22Rv1 (cell line): ENCODE measurements at regions not wholly inside any gene's neighbourhood (a gene's known extent, or its start where the extent isn't known, plus 50 kb on each side); places are given as distances from the start of the nearest gene placed in this dataset.

Experiments
- H3K27ac ChIP-seq: fragments of 450-650 bp; 2 replicates; pipeline ENCODE4 v1.5.1; 2017
- ZFX ChIP-seq: fragments of 450-650 bp; IDR thresholded peaks from 2 replicates; pipeline ENCODE4 v1.6.1; 2017; ENCODE audit warnings: antibody characterized with exemption, borderline replicate concordance
- TF ChIP-seq, protein P1 (sequence below): fragments of 450-650 bp; IDR thresholded peaks from 2 replicates; pipeline ENCODE4 v1.5.1; 2017; ENCODE audit warnings: mild to moderate bottlenecking

- H3K27ac ChIP-seq = no peak overlapping the region
- TF ChIP-seq ZFX = no peak
- TF ChIP-seq, protein P1, sequence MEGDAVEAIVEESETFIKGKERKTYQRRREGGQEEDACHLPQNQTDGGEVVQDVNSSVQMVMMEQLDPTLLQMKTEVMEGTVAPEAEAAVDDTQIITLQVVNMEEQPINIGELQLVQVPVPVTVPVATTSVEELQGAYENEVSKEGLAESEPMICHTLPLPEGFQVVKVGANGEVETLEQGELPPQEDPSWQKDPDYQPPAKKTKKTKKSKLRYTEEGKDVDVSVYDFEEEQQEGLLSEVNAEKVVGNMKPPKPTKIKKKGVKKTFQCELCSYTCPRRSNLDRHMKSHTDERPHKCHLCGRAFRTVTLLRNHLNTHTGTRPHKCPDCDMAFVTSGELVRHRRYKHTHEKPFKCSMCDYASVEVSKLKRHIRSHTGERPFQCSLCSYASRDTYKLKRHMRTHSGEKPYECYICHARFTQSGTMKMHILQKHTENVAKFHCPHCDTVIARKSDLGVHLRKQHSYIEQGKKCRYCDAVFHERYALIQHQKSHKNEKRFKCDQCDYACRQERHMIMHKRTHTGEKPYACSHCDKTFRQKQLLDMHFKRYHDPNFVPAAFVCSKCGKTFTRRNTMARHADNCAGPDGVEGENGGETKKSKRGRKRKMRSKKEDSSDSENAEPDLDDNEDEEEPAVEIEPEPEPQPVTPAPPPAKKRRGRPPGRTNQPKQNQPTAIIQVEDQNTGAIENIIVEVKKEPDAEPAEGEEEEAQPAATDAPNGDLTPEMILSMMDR = no peak
Observed at GRCh38 chr3:168589376-168589775, 493.7 kb upstream of the GOLIM4 start.

DNA sequence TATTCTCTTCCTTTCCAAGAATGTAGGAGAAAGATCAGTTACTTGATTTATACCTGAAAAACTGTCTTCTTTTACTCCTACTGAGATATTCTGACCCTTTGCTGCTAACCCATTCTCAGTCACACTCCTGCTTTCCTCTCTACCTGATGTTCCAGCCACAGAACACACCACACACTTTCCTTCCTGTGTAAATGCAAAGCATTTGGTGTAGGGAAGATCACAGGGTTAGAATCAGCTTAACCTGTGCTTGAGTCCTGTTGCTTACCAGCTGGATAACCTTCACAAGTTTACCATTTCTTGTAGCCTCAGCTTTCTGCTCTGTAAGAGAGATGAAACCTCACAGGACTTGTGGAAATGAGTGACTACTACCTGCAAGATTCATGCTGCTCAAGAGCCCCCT lies 489.8 kb upstream of the GOLIM4 start:
- no peak for TF ChIP-seq ZFX
- TF ChIP-seq, protein P1 = no peak
- no peak overlapping the region for H3K27ac ChIP-seq

DNA sequence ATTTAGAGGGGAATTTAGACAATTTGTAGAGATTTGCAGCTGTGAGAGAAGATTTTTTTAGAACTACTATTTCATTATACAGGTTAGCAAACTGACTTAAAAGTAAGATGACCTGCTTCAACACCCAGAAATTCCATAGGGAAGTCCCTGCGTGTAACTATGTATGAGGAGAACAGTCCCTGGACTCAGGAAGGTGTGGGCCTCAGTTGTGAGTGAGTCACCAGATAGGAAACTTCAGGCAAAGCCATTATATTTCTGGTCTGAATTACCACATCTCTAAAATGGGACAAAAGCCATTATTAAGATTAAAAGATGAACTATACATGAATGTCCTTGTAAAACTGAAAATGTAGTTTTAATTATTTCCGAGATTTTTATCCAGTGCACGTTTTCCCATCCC lies 488.3 kb upstream of the GOLIM4 start:
- no peak for TF ChIP-seq ZFX
- TF ChIP-seq, protein P1 = no peak
- H3K27ac ChIP-seq = no peak overlapping the region

GRCh38 chr3:168582503-168582902 lies 486.8 kb upstream of the GOLIM4 start:
- TF ChIP-seq ZFX = no peak
- TF ChIP-seq, protein P1 = no peak
- no peak overlapping the region for H3K27ac ChIP-seq

GRCh38 chr3:168581771-168582225 lies 486.1 kb upstream of the GOLIM4 start:
- no peak overlapping the region for H3K27ac ChIP-seq
- TF ChIP-seq, protein P1 = no peak
- TF ChIP-seq ZFX = no peak

GRCh38 chr3:168579010-168579409 lies 483.3 kb upstream of the GOLIM4 start:
- TF ChIP-seq, protein P1 = no peak
- no peak for TF ChIP-seq ZFX
- no peak overlapping the region for H3K27ac ChIP-seq

DNA sequence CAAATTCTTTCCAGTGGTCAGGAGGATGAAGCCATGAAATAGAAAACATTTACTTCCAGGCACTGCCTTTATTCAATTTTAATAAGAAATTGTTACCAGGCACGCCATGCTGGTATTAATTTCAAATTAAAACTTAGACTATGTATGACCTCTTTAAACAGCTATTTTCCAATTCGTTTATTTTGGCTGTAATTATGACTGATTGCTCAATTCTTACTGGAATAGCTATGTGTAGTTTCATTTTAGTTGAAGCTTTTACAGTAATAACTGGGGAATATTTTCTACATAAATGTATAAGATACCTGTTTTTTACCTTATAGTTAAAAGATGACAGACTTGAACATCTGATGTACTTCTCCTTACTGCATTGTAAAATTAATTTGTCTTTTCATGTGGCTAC lies 480.0 kb upstream of the GOLIM4 start:
- H3K27ac ChIP-seq = no peak overlapping the region
- TF ChIP-seq, protein P1 = no peak
- no peak for TF ChIP-seq ZFX
